Stimulated activated CD8-positive, alpha-beta memory T cell treated with anti-CD3 and anti-CD28 coated beads, Interleukin-15, amount 100 ng/mL, for 1 hour (primary cell): ENCODE measurements at regions not wholly inside any gene's neighbourhood (a gene's known extent, or its start where the extent isn't known, plus 50 kb on each side); places are given as distances from the start of the nearest gene placed in this dataset.

ENCODE experiments used
- DNase-seq: peaks from one replicate; pipeline ENCODE4 v3.0.0-alpha.2; 2020; ENCODE audit warnings: low read depth

GRCh38 chr18:76572518-76573247 is 77.6 kb upstream of the ZNF516 start:
- no peak for DNase-seq

GRCh38 chr18:76571689-76572088 is 76.6 kb upstream of the ZNF516 start:
- no peak for DNase-seq

GRCh38 chr18:76570856-76571255 is 75.8 kb upstream of the ZNF516 start:
- no peak for DNase-seq

GRCh38 chr18:76569644-76570419 is 74.8 kb upstream of the ZNF516 start:
- no peak for DNase-seq

- DNase-seq = no peak
Measured at GRCh38 chr18:76568731-76569130, 73.7 kb upstream of the ZNF516 start.

GRCh38 chr18:76567835-76568445 is 72.9 kb upstream of the ZNF516 start:
- no peak for DNase-seq

- no peak for DNase-seq
Measured at GRCh38 chr18:76566987-76567386, 71.9 kb upstream of the ZNF516 start.

GRCh38 chr18:76565238-76566173 is 70.5 kb upstream of the ZNF516 start:
- no peak for DNase-seq

- DNase-seq = no peak
Measured at GRCh38 chr18:76564655-76565237, 69.7 kb upstream of the ZNF516 start.

- no peak for DNase-seq
Measured at GRCh38 chr18:76564117-76564516, 69.1 kb upstream of the ZNF516 start.

- DNase-seq = no peak
Measured at GRCh38 chr18:76562286-76563122, 67.5 kb upstream of the ZNF516 start.

GRCh38 chr18:76558881-76559667 is 64.0 kb upstream of the ZNF516 start:
- DNase-seq = no peak

GRCh38 chr18:76557026-76557575 is 62.1 kb upstream of the ZNF516 start:
- DNase-seq = no peak

- no peak for DNase-seq
Measured at GRCh38 chr18:76554547-76555222, 59.6 kb upstream of the ZNF516 start.

GRCh38 chr18:76553715-76554546 is 58.9 kb upstream of the ZNF516 start:
- no peak for DNase-seq

GRCh38 chr18:76548541-76548940 is 53.5 kb upstream of the ZNF516 start:
- DNase-seq = no peak

- DNase-seq = no peak
Measured at GRCh38 chr18:76547296-76547695, 52.3 kb upstream of the ZNF516 start.

- no peak for DNase-seq
Measured at GRCh38 chr18:76546436-76546835, 51.4 kb upstream of the ZNF516 start.
